GM21526 (cell line): ENCODE measurements at regions not wholly inside any gene's neighbourhood (a gene's known extent, or its start where the extent isn't known, plus 50 kb on each side); places are given as distances from the start of the nearest gene placed in this dataset.
"Not testable (repeated sequence)": the region's sequence is repeated elsewhere in the genome, so short reads cannot be mapped to it uniquely, and the experiment has no call there.

Experiments
- ATAC-seq: cut with Tn5 transposase; IDR thresholded peaks from one replicate; pipeline ENCODE4 v1.9.1; 2021; ENCODE audit warnings: moderate library complexity; ENCODE audit not compliant: unreplicated experiment, low FRiP score

GRCh38 chr10:4602764-4603491 is 223.1 kb upstream of the AKR1E2 start:
- ATAC-seq = no peak

GRCh38 chr10:4599471-4599870 is 226.5 kb upstream of the AKR1E2 start:
- ATAC-seq = no peak

GRCh38 chr10:4597898-4598297 is 228.1 kb upstream of the AKR1E2 start:
- not testable (repeated sequence) for ATAC-seq

GRCh38 chr10:4596951-4597350 is 229.1 kb upstream of the AKR1E2 start:
- no peak for ATAC-seq

- no peak for ATAC-seq
Measured at GRCh38 chr10:4595719-4596319, 230.2 kb upstream of the AKR1E2 start.

GRCh38 chr10:4590807-4591206 is 235.2 kb upstream of the AKR1E2 start:
- no peak for ATAC-seq

GRCh38 chr10:4588824-4589223 is 237.2 kb upstream of the AKR1E2 start:
- no peak for ATAC-seq

GRCh38 chr10:4587466-4587865 is 238.5 kb upstream of the AKR1E2 start:
- ATAC-seq = no peak

GRCh38 chr10:4586776-4587175 is 239.2 kb upstream of the AKR1E2 start:
- ATAC-seq = no peak

GRCh38 chr10:4581929-4582328 is 244.1 kb upstream of the AKR1E2 start:
- ATAC-seq = no peak

- no peak for ATAC-seq
Measured at GRCh38 chr10:4579844-4580243, 246.2 kb upstream of the AKR1E2 start.

- no peak for ATAC-seq
Measured at GRCh38 chr10:4576206-4576605, 249.8 kb upstream of the AKR1E2 start.

- no peak for ATAC-seq
Measured at GRCh38 chr10:4569151-4569550, 256.9 kb upstream of the AKR1E2 start.

- ATAC-seq = no peak
Measured at GRCh38 chr10:4568731-4569130, 257.3 kb upstream of the AKR1E2 start.

- no peak for ATAC-seq
Measured at GRCh38 chr10:4568086-4568485, 257.9 kb upstream of the AKR1E2 start.

GRCh38 chr10:4567637-4568036 is 258.4 kb upstream of the AKR1E2 start:
- no peak for ATAC-seq

GRCh38 chr10:4566011-4566410 is 260.0 kb upstream of the AKR1E2 start:
- no peak for ATAC-seq

GRCh38 chr10:4561296-4561695 is 264.7 kb upstream of the AKR1E2 start:
- no peak for ATAC-seq

- ATAC-seq = no peak
Measured at GRCh38 chr10:4557469-4557868, 268.5 kb upstream of the AKR1E2 start.

GRCh38 chr10:4556527-4556926 is 269.5 kb upstream of the AKR1E2 start:
- ATAC-seq = no peak

- ATAC-seq = no peak
Measured at GRCh38 chr10:4555920-4556319, 270.1 kb upstream of the AKR1E2 start.

- ATAC-seq = no peak
Measured at GRCh38 chr10:4549139-4549653, 276.8 kb upstream of the AKR1E2 start.
